GM18498 (cell line): ENCODE measurements at regions not wholly inside any gene's neighbourhood (a gene's known extent, or its start where the extent isn't known, plus 50 kb on each side); places are given as distances from the start of the nearest gene placed in this dataset.
"Not testable (repeated sequence)": the region's sequence is repeated elsewhere in the genome, so short reads cannot be mapped to it uniquely, and the experiment has no call there.

Experiments used
- ATAC-seq: cut with Tn5 transposase; IDR thresholded peaks from one replicate; pipeline ENCODE4 v1.9.1; 2021; ENCODE audit warnings: mild to moderate bottlenecking, moderate library complexity; ENCODE audit not compliant: unreplicated experiment

GRCh38 chr6:9236443-9236842 is 801.1 kb upstream of the SLC35B3 start:
- ATAC-seq, result no peak

DNA sequence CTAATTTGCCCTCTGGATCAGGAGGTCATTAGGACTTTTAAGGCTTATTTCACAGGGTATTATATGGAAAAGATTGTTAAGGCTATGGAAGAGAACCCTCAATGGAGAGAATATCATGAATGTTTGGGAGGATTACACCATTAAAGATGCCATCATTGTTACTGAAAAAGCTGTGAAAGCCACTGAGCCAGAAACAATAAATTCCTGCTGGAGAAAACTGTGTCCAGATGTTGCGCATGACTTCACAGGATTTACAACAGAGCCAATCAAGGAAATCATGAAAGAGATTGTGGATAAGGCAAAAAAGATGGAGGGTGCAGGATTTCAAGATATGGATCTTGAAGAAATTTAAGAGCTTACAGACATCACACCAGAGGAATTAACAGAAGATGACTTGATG is 798.3 kb upstream of the SLC35B3 start:
- ATAC-seq, result no peak

- no peak for ATAC-seq
These were observed 797.9 kb upstream of the SLC35B3 start for GRCh38 chr6:9233226-9233625.

DNA sequence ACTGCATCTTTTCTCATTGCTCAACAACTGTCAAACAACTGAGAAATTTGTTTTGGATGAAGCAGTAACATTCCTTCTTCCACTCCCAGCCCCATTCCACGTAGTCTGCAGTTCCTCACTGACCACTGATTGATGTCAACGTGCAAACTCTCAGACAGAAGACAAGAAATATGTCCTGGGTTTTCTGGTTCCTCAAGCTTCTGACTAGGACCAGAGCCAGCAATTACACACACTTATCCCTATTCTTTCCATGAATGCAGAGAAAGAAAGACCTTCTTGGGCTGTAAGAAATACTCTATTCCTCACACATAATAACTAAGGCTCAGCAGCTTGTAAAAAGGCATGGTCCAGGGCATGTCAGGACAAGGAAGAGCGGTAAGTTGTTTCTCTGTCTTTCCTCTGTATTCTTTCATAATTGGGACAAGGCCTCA is 790.1 kb upstream of the SLC35B3 start:
- ATAC-seq, result no peak

DNA sequence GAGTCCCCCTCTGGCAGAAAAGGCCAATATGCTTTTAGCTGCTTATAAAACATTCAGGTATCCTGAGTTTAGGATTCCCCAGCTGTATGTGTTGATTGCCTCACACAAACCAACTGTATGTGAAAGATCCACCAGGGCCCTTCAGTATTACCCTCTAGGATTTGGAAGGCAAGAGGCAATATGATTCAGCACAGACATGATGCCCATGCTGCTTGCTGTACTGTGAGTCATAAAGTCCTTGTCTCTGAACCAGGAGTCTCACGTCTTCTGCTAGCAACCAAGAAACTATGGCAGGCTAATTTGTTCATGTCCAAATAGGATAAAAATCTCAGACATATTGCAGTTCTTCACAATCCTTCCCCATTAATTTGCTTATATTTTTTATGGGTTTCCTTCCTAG is 789.2 kb upstream of the SLC35B3 start:
- no peak for ATAC-seq

GRCh38 chr6:9213717-9214116 is 778.4 kb upstream of the SLC35B3 start:
- ATAC-seq, result not testable (repeated sequence)

GRCh38 chr6:9208966-9209365 is 773.6 kb upstream of the SLC35B3 start:
- no peak for ATAC-seq

- ATAC-seq, result no peak
These were observed 770.3 kb upstream of the SLC35B3 start for GRCh38 chr6:9205645-9206044.

DNA sequence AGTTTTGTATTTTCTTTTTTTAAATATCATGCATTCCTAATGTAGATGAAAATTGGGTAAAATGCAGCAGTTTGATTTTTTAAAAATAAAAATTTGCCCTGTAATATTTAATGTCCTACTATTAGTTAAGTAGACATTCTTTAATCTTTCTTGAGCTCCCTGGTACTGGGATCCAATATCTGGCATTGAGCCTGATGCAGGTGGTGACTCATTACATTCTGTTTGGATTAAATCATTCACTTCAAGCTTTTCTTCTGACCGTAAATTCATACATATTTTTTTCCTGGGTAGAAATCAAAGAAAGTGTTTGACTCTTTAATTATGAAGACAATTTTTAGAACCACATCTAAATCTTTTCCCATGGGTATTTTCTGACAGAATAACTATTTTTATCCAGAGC is 768.8 kb upstream of the SLC35B3 start:
- ATAC-seq, result no peak

DNA sequence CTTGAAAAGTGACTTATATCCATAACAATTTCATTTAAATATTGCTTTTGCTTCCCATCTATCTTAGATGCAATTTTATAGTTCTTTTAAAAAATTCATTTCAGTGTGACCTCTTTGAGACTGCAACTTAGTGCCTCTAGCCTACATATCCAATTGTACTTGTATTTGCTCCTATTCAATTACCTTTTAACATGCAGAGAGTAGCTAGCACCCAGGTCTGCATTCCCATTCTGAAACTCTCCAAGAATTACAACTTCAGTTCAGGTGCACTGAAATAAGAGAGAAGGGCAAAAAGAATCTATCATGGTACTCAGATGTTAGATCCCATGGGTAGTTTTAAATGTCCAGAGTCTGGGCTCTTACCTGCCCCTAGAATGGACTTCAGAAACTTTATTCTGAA is 765.4 kb upstream of the SLC35B3 start:
- no peak for ATAC-seq

GRCh38 chr6:9197726-9198125 is 762.4 kb upstream of the SLC35B3 start:
- no peak for ATAC-seq

DNA sequence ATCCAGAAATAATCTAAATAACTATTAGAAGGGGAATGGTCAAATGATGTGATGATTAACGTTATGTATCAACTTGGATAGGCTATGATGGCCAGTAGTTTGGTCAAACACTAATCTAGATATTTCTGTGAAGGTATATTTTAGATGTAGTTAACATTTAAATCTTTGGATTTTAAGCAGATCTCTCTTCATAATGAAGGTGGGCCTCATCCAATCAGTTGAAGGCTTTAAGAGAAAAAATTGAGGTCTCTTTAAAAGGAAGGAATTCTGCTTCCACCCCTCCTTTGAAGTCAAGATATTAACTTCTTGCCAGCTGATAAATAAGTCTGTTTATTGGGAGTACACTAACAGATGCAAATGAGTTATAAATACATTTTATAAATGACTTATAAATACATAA is 760.0 kb upstream of the SLC35B3 start:
- ATAC-seq, result no peak

GRCh38 chr6:9192405-9192909 is 757.1 kb upstream of the SLC35B3 start:
- ATAC-seq, result no peak

- no peak for ATAC-seq
These were observed 750.8 kb upstream of the SLC35B3 start for GRCh38 chr6:9186148-9186547.

DNA sequence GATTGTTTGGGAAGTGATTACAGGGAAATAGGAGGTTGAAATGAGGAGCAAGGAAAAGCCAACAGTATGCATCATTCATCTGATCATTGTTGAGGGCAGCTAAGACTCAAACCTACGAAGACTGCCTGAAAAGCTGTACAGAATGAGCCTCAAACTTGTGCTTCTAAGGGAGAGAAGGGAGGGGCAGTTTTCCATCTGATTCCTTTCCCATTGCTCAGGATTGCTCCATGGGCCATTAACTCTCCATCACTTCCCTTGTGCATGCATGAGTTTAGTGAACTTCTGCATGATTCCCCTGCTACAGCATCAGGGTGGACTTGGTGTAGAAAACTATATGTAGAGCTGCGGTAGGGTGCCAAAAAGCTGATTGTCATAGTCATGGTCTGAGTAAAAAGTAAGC is 742.7 kb upstream of the SLC35B3 start:
- no peak for ATAC-seq

GRCh38 chr6:9173229-9173628 is 737.9 kb upstream of the SLC35B3 start:
- ATAC-seq, result no peak

DNA sequence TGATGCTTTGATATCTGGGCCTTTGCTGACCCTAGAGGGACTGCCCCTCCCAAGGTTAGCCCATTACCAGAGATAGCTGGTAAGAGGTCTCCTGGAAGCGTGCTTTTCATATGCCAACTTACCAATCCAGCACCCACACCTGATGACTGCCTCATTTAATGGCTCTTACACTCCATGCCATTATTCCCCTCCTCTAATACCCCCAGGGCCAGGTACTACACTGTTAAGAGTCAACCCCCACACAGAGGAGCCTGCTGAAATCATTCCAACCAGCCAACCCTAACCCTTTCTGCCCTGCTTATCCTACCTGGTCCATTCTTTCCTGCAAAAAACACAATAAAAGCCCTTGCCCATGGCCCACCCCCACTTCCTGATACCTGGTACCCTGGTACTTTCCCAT is 736.8 kb upstream of the SLC35B3 start:
- ATAC-seq, result no peak

GRCh38 chr6:9168669-9169068 is 733.3 kb upstream of the SLC35B3 start:
- ATAC-seq, result no peak

GRCh38 chr6:9161731-9162130 is 726.4 kb upstream of the SLC35B3 start:
- no peak for ATAC-seq

DNA sequence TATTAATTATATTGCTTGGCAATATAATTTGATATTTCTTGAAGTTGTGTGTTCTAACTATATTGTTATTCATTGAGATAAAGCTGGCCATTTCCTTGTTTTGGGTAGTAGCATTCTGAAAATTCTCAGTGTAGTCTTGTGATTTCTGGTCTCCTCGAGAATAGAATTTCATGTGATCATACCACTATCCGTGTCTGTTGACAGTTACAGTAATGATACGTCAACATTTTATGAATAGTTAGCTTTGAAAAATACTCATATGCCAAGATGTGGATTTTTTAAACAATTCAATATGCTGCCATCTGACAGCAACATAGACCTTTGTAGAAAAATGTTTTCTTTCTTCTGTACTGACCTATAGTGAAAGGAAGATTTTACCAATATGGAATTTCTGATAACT is 723.7 kb upstream of the SLC35B3 start:
- ATAC-seq, result no peak

GRCh38 chr6:9155836-9156235 is 720.5 kb upstream of the SLC35B3 start:
- no peak for ATAC-seq

DNA sequence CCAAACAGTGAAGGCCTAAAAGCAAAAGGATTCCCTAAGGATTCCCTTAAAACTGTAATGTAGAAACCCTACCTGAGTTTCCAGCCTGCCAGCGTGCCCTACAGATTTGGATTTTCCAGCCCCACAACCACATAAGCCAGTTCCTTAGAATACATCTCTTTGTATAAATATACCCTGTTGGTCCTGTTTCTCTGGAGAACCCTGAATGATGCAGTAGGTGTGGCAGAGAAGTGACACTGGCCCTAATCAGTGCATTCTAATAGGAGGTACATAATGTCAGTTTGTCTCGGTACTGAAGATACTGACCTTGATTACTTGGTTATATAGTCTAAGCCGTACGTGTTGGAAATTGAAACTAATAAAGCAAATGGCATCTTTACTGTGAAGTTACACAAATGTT is 707.8 kb upstream of the SLC35B3 start:
- ATAC-seq, result no peak

DNA sequence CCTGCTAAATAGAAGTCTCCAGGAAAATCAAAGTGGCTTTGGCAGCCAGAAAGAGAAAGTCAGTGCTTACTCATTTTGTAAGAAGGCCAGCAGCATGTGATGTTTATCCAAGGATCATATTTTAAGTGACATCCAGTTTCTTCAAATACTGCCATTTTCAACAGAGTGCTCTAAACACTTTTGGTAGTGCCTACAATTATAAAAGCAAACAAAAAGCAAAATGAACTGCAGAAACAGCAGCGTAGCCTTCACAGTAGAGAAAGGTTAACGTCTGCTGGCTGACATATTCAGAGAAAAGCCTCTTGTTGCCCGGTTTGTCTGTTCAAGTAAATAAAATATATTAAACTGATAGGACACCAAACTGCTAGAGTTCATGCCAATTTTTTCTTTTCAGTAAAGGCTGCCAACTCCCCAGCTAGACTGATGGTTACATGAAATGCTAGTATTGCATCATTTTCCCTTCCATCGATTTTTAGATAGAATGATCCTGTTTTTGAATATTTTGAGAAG is 705.7 kb upstream of the SLC35B3 start:
- ATAC-seq, result no peak
